ENCODE measurements at regions not wholly inside any gene's neighbourhood (a gene's known extent, or its start where the extent isn't known, plus 50 kb on each side); places are given as distances from the start of the nearest gene placed in this dataset.

DNA sequence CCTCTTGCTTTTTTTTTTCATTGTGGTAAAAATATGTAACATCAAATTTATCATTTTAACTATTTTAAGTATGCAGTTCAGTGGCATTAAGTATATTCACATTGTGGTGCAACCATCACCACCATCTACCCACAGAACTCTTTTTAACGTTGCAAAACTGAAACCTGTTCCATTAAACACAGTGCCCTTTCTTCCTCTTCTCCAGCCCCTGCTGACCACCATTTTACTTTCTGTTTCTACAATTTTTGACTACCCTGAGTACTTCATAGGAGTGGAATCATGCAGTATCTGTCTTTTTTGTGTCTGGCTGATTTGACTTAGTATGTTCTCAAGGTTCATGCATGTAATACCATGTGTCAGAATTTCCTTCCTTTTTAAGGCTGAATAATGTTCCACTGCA, 153.1 kb downstream of the FGF9 start:
- no peak overlapping the region for H2AFZ ChIP-seq (ENCODE audit: low read depth, low read length, poor library complexity, severe bottlenecking)
- BruUV-seq (replicated peaks) = no TSS peak
- no peak overlapping the region for H3K27ac ChIP-seq (ENCODE audit: low read depth, low read length)
- H3K79me2 ChIP-seq (ENCODE audit: insufficient read depth, low read length) = no peaks in the 10 kb centered on the region
- RAD21 ChIA-PET (ENCODE audit: low non-redundant PET in 1 of 2, low total read pairs in 2 of 2, uncharacterized antibody in 2 of 2, unreplicated experiment in 2 of 2) = no interaction called here
- H3K9me2 ChIP-seq (ENCODE audit: insufficient read depth) = no peaks in the 10 kb centered on the region
- POLR2A ChIA-PET = no interaction called here
- no peak overlapping the region for H3K4me2 ChIP-seq (ENCODE audit: low read length)
- no peaks in the 10 kb centered on the region for H3K36me3 ChIP-seq (ENCODE audit: control insufficient read depth in 1 of 2, insufficient read depth in 2 of 2, low read length in 2 of 2)
- TF ChIP-seq SIN3A (IDR thresholded peaks at IDR 0.05; ENCODE audit: low read depth) (no peak), POLR2AphosphoS5 (IDR thresholded peaks at IDR 0.05; ENCODE audit: low read depth, low read length) (no peak), SRF (IDR thresholded peaks at IDR 0.05; ENCODE audit: low read depth) (no peak), YY1 (IDR thresholded peaks at IDR 0.05; ENCODE audit: extremely low read depth, insufficient replicate concordance, low read depth, low read length) (no peak), ZNF274 (IDR thresholded peaks at IDR 0.05; ENCODE audit: low read depth, low read length) (no peak), ZFX (IDR thresholded peaks at IDR 0.05) (no peak), ELF1 (IDR thresholded peaks at IDR 0.05; ENCODE audit: borderline replicate concordance, low read depth) (no peak), CBX3 (IDR thresholded peaks at IDR 0.05; ENCODE audit: low read depth) (no peak), EZH2phosphoT487 (IDR thresholded peaks at IDR 0.05; ENCODE audit: borderline replicate concordance) (no peak), EGR1 (IDR thresholded peaks at IDR 0.05; ENCODE audit: low read depth) (no peak), SP1 (IDR thresholded peaks at IDR 0.05; ENCODE audit: low read depth) (no peak)
- TF ChIP-seq, protein P1, sequence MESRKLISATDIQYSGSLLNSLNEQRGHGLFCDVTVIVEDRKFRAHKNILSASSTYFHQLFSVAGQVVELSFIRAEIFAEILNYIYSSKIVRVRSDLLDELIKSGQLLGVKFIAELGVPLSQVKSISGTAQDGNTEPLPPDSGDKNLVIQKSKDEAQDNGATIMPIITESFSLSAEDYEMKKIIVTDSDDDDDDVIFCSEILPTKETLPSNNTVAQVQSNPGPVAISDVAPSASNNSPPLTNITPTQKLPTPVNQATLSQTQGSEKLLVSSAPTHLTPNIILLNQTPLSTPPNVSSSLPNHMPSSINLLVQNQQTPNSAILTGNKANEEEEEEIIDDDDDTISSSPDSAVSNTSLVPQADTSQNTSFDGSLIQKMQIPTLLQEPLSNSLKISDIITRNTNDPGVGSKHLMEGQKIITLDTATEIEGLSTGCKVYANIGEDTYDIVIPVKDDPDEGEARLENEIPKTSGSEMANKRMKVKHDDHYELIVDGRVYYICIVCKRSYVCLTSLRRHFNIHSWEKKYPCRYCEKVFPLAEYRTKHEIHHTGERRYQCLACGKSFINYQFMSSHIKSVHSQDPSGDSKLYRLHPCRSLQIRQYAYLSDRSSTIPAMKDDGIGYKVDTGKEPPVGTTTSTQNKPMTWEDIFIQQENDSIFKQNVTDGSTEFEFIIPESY (IDR thresholded peaks at IDR 0.05; ENCODE audit: extremely low read depth, insufficient replicate concordance, low read length) = no peak
- ATAC-seq (no peak), DNase-seq (ENCODE audit: low read depth, low spot score) (no peak)
- H3K9ac ChIP-seq (ENCODE audit: low read length) = no peak overlapping the region
- no peaks in the 10 kb centered on the region for H3K4me1 ChIP-seq (ENCODE audit: control insufficient read depth in 1 of 2, insufficient read depth in 2 of 2, low read length in 2 of 2)
- no peaks in the 10 kb centered on the region for H3K27me3 ChIP-seq (ENCODE audit: insufficient read depth, low read length)
- H3K4me3 ChIP-seq (replicated peaks in 1 of 2; ENCODE audit: low read depth in 1 of 2, low read length in 2 of 2) = no peak overlapping the region
- no peaks in the 10 kb centered on the region for H4K20me1 ChIP-seq (ENCODE audit: insufficient read depth)
- H3K9me3 ChIP-seq (ENCODE audit: control insufficient read depth in 1 of 2, insufficient read depth in 1 of 2, low read depth in 1 of 2, low read length in 2 of 2) = no peaks in the 10 kb centered on the region
- CTCF ChIA-PET = no interaction called here
- intact Hi-C loops (cut with micrococcal nuclease) = no loop called here

Data from HCT116 (cell line).